ENCODE measurements at regions not wholly inside any gene's neighbourhood (a gene's known extent, or its start where the extent isn't known, plus 50 kb on each side); places are given as distances from the start of the nearest gene placed in this dataset.

DNA sequence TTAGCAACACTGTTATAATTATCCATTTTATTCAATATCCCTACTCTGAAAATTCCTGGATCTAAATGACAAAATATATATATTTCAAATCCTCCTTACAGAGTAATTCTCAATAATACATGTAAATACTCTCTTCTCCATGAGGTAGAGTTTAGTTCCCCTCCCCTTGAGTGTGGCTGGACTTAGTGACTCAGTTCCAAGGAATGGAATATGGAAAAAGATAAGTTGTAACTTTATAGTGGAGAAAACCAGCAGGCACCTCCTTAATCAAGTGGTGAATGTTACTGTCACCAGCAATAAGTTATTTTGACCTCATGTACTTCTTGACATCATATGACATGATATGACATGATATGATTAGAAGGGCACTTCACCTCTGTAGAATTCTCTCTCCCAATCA is 302.0 kb downstream of the RAB28 start:
- peak; percentile 58 for DNase-seq (ENCODE audit: low read depth)

GRCh38 chr4:13181681-13182080 is 302.5 kb downstream of the RAB28 start:
- DNase-seq (ENCODE audit: low read depth) = peak; percentile 14

- DNase-seq (ENCODE audit: low read depth) = no peak
Measured at GRCh38 chr4:13180701-13181100, 303.4 kb downstream of the RAB28 start.

- DNase-seq (ENCODE audit: low read depth) = no peak
Measured at GRCh38 chr4:13178621-13179020, 305.5 kb downstream of the RAB28 start.

- no peak for DNase-seq (ENCODE audit: low read depth)
Measured at GRCh38 chr4:13176741-13177142, 307.4 kb downstream of the RAB28 start.

- no peak for DNase-seq (ENCODE audit: low read depth)
Measured at GRCh38 chr4:13174926-13175325, 309.2 kb downstream of the RAB28 start.

GRCh38 chr4:13174001-13174400 is 310.1 kb downstream of the RAB28 start:
- DNase-seq (ENCODE audit: low read depth) = no peak

DNA sequence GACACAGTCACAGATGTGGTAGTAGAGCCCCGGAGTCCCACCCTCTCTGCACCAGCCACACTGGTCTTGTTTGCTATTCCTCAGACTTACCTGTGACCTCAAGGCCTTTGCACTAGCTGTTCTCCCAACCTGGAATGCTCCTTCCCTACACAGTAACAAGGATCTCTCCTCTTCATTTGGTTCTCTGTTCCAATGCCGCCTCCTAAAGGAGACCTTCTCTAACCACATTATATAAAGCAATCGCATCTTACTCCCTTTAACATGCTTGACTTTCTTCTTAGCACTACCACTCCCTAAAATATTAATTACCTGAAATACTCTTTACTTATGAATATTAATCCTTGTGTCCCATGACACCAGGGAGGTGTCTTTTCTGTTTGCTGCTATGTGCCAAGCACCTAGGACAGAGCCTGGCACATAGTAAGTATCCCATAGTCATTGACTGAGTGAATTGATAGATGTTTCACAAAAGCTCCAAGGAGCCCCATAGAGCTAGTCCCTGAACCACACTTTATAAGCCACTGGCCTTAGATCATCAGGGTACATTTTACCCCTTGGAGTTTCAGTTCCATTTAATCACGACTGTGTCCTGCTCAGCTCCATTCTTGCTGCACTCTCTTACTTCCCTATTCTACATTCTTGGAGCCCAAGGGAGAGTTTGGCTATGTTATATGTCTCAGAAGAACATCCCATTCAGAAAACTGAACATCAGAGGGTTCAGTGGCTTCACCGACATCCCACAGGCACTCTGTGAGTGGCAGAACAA is 312.7 kb downstream of the RAB28 start:
- no peak for DNase-seq (ENCODE audit: low read depth)

DNA sequence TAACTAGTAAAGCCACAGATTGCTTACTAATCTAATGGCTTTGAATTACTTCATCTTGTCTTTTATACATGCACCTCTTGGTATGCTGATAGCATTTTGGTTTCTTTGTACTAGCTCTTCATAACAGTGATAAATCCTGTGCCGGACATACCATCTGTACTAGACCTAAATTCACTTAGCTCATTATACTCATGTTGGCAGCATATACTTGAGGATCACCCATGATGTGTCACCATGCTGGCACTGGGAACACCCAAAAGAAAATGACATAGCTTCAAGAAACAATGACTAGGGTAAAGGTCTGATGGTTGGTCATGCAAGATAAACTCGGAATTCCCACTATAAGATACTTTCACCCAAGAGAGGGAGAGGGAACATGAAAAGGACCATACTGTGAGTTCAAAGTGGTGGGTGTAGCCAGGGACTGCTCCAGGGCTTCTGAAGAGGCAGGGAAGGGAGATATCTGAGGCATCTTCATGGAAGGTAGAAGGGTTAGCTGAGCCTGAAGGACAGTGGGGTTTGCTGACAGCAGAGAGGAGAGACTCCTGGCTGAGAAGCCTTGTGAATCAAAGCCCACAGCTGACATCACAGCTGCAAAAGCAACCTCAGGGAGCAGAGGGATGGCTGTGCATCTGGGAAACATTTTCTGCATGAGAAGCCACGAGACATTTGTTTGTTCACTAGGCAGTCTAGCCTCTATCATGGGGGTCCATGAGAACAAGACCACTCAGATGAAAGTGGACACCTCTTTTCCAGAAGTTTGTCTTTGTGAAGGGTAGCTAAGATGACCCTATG is 314.2 kb downstream of the RAB28 start:
- DNase-seq (ENCODE audit: low read depth) = peak; percentile 25

DNA sequence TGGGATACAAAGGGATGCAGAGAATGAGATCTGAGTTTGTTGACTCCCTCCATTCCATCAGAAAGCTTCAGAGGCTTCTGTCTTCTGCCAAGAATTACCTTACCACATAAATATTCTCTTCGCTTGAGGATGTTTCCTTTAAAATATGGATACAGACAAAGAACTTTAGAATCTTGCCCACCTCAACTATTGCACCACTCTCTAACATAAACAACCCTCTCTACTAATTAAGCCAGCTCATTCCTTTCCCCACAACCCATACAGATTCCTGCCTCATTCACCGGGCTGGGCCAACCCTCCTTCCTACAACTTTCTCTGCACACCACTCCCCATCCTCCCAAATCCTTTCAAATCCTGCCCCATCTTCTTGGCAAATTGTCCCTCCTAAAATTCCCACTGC is 315.8 kb downstream of the RAB28 start:
- DNase-seq (ENCODE audit: low read depth) = peak; percentile 52

DNA sequence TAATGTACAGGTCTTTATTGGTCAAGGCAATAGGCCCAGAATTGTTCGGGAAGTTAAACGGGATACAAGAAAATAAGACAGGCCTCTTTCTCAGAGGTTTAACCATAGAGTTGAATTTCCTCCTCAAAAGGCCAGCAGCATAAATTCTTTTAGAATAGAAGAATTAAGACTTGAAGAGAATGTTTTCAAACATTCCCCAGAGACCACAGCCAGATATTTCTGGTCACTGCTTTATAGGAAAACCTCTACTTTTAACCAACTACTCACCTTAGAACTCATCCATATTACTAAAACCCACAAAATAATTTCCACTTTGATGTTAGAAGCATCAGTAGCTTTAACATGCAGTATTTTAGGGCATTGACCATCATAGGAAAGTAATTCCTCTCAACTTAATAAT is 317.9 kb downstream of the RAB28 start:
- peak; percentile 22 for DNase-seq (ENCODE audit: low read depth)

DNA sequence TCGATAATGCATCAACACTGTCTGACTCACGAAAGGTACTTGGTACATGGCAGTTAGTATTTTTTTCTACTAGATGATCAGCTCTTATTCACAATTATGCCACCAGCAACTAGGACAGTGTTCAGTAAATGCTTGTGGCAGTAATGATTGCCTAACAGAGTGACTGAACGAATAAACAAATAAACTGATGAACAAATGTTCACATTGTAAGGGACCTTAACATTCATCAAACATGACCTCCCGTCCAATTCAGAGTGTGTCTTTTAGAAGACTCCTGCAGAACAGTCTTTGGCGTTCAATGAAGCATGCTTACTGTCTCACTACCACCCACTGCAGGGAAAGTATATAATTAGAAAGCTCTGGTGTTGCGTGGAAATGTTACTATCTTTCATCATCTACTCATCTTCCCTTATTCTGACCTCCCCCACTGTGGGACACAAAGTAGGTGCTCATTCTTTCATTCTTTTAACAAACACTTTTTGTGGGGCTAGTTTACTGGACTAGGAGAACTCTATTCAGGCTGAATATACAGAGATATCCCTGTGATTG is 319.3 kb downstream of the RAB28 start:
- DNase-seq (ENCODE audit: low read depth) = no peak

DNA sequence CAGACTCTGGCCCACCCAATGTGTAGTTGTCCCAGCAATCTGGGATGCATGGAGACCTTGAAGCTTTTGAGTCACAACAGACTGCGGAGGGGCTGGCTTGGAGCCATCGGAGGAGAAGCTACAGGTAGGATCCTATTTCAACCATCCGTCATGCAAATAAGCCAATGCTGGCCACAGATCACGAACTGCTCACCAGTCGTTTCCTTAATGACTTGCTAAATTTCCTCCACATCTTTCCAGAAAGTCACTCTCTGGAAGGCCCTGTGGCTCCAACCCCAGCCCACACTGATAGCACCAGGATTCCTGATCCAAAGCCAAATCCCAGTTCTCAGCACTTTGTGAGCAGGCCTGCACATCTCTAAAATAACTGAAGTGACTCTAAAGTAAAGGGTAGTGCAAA is 321.3 kb downstream of the RAB28 start:
- peak; percentile 79 for DNase-seq (ENCODE audit: low read depth)

GRCh38 chr4:13160920-13161319 is 323.2 kb downstream of the RAB28 start:
- DNase-seq (ENCODE audit: low read depth) = peak; percentile 76

DNA sequence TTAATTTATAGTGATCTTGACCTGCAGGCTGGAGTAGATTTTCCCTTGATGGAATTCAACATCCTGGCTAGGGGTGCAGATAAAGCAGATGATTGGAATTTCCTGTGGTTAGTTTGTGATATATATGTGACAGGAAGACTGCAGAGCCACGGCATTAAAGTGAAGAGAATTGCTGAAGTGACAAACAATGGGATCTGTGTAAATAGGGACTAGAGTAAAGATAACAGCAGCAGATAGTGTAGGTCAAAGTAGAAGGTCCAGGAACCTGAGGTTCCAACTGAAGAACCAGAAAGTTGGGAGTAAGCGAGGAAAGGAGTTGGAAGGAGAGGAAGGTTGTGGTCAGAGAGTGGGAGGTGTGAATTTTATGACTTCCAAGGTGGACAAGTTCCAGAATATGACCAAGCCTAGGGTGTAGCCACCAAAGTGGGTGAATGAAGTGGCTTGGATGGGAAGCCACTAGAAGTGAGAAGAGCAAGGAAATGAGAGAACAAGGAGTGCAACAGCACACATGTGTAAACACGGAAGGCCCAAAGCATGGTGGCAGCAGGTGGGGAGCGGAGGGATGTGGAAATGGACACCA is 325.0 kb downstream of the RAB28 start:
- peak; percentile 70 for DNase-seq (ENCODE audit: low read depth)

DNA sequence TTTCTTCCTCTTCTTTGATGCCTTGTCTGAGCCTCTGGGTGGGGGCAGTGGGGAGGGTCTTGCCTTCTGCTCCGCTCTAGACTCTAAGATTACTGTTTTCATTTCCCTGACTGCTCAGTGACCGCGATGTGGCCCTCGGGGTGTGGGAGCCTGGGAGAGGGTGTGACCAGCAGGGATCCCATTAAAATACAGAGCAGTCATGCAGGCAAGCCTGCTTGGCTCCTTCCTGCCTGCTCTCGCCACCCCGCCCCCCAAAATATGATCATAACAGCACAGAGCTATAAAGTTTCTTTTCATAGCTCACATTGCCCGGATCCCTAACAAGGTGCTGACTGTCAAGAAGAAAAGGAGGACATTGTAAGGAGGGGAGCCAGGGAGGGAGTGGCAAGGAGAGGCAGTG is 332.9 kb downstream of the RAB28 start:
- DNase-seq (ENCODE audit: low read depth) = no peak

DNA sequence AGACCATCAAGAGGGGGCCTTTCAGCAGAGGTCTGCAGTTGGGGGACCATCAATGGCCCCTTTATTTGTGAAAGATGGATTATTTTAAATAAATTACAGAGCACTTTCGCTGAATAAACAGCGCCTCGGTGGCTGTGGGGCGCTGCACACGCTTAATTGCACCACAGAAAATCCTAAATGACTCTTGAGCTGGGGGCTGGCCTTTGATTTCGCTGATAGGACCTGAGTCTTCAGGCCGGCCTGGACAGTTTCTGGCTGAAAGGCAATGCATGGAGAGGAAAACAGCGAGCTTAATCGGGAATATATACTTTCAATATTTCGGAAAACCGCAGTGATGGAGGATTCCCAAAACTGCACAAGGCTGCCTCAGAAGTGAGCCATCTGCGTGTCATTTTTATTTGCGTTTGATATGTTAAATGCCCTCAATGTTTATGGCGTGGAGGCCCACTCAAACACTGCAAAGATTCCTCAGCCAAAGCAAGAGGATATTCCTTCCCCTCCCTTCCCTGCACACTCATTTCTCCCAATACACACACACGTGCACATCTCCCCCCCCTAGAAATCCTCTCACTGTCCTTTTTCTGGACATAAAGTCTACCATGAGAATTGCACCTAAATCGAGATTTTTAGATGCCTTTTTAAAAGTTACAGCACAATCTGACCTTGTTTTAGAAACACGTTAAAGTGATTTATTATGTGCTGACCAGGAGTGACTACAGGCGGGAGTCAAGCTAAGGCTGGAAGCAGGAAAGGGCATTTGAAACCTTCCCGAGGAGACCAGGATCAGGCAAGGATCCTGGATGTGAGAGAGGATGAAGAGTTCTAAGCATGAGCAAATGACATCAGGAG is 340.7 kb downstream of the RAB28 start:
- no peak for DNase-seq (ENCODE audit: low read depth)

DNA sequence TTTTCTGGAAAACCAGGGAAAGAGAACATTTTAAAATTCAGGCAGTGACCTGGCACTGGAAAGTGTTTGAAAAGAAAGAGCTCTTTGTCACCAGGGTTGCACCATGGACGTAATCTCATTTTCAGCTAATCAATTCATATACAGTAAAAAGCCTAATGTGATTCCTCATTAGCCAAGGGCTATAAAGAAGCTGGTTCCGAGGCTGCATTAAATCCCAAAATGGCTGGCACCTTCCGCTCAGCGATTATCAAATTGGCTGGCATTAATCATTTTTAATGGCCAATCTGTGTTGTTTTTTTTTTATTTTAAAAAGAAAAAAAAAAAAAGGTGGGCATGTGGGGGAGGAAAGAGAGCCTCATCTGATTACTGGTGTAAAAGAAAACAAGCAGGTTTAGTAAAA is 341.4 kb downstream of the RAB28 start:
- no peak for DNase-seq (ENCODE audit: low read depth)

DNA sequence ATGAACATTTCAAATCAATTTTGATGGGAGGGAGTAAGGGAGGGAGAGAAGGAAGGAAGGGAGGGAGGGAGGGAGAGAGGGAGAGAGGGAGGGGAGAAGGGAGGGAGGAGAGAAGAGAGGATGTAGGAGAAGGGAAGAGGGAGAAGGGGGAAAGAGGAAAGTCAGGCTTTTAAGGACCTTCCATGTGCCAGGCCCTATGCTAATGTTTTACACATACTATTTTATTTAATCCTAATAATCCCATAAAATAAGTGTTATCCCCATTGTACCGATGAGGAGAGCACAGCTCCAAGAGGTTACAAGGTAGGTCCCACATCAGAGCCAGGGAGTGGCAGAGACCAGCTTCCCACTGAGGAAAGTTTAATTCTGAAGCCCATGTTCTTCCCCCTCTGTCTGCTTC is 341.9 kb downstream of the RAB28 start:
- DNase-seq (ENCODE audit: low read depth) = no peak

GRCh38 chr4:13137390-13137789 is 346.8 kb downstream of the RAB28 start:
- DNase-seq (ENCODE audit: low read depth) = no peak

DNA sequence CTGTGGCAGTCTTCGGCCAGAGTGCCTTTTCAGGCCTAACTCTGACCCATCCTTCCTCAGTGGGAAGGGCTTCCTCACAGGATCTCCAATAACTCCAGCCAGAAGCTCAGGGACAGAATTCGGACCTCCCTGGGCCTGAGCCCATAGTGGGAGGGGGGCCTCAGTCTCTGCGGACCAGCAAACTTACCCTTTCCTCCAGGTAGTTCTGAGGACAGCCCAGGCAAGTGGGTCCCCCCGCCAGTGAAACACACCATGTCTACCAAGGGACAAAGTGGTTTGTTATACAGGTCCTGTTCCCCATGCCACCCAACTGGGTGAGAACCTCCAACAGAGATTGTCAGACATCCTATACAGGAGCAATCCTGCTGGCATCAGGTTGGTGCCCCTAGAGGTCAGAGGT is 350.4 kb downstream of the RAB28 start:
- DNase-seq (ENCODE audit: low read depth) = no peak

- no peak for DNase-seq (ENCODE audit: low read depth)
Measured at GRCh38 chr4:13130848-13131247, 353.3 kb downstream of the RAB28 start.
